ENCODE measurements at regions not wholly inside any gene's neighbourhood (a gene's known extent, or its start where the extent isn't known, plus 50 kb on each side); places are given as distances from the start of the nearest gene placed in this dataset.

GRCh38 chr1:57966340-57966739 is 542.5 kb upstream of the DAB1 start:
- Histone ChIP-seq H3K27me3 (ENCODE audit: control insufficient read depth in 4 of 4, insufficient read depth in 4 of 4, low read length in 3 of 4) (no peaks in the 10 kb centered on the region), H3K4me3 (ENCODE audit: low read depth in 1 of 3, low read length in 3 of 3) (no peak overlapping the region), H3K4me1 (ENCODE audit: control insufficient read depth in 4 of 4, insufficient read depth in 4 of 4, low read length in 3 of 4) (no peaks in the 10 kb centered on the region), H3K9me3 (ENCODE audit: control insufficient read depth in 4 of 4, low read length in 3 of 4) (no peaks in the 10 kb centered on the region), H3K27ac (ENCODE audit: low read depth in 1 of 2, low read length in 2 of 2) (no peak overlapping the region), H3K36me3 (ENCODE audit: control insufficient read depth in 4 of 4, insufficient read depth in 3 of 4, low read depth in 1 of 4, low read length in 3 of 4) (no peaks in the 10 kb centered on the region), H3K9ac (ENCODE audit: low read depth in 1 of 2, low read length in 2 of 2) (no peak overlapping the region)
- DNase-seq (ENCODE audit: low spot score), result no peak
- WGBS, result 68% methylated on average over 5 of the region's 5 CpGs
- TF ChIP-seq FOXA1 (IDR thresholded peaks at IDR 0.05), result no peak
- no peak for TF ChIP-seq ATF3 (IDR thresholded peaks at IDR 0.05)
- TF ChIP-seq RXRA (IDR thresholded peaks at IDR 0.05), result no peak
- no peak for TF ChIP-seq REST (IDR thresholded peaks at IDR 0.05)
- TF ChIP-seq YY1 (IDR thresholded peaks at IDR 0.05), result no peak
- TF ChIP-seq CTCF (IDR thresholded peaks at IDR 0.05; ENCODE audit: low read depth, low read length, missing input control), result no peak
- no peak for TF ChIP-seq FOXA2 (IDR thresholded peaks at IDR 0.05)
- TF ChIP-seq GABPA (IDR thresholded peaks at IDR 0.05 in 1 of 2, conservative IDR thresholded peaks at IDR 0.05 in 1 of 2), result no peak
- TF ChIP-seq NR2F2 (IDR thresholded peaks at IDR 0.05), result no peak
- no peak for TF ChIP-seq TAF1 (conservative IDR thresholded peaks at IDR 0.05)
- TF ChIP-seq, protein P1, sequence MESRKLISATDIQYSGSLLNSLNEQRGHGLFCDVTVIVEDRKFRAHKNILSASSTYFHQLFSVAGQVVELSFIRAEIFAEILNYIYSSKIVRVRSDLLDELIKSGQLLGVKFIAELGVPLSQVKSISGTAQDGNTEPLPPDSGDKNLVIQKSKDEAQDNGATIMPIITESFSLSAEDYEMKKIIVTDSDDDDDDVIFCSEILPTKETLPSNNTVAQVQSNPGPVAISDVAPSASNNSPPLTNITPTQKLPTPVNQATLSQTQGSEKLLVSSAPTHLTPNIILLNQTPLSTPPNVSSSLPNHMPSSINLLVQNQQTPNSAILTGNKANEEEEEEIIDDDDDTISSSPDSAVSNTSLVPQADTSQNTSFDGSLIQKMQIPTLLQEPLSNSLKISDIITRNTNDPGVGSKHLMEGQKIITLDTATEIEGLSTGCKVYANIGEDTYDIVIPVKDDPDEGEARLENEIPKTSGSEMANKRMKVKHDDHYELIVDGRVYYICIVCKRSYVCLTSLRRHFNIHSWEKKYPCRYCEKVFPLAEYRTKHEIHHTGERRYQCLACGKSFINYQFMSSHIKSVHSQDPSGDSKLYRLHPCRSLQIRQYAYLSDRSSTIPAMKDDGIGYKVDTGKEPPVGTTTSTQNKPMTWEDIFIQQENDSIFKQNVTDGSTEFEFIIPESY (IDR thresholded peaks at IDR 0.05), result no peak
- TF ChIP-seq SP1 (IDR thresholded peaks at IDR 0.05), result no peak
- TF ChIP-seq HNF4G (IDR thresholded peaks at IDR 0.05), result no peak
- TF ChIP-seq MAX (IDR thresholded peaks at IDR 0.05), result no peak
- TF ChIP-seq EGR1 (IDR thresholded peaks at IDR 0.05; ENCODE audit: low read depth in 2 of 2), result no peak
- TF ChIP-seq HNF4A (conservative IDR thresholded peaks at IDR 0.05), result no peak

DNA sequence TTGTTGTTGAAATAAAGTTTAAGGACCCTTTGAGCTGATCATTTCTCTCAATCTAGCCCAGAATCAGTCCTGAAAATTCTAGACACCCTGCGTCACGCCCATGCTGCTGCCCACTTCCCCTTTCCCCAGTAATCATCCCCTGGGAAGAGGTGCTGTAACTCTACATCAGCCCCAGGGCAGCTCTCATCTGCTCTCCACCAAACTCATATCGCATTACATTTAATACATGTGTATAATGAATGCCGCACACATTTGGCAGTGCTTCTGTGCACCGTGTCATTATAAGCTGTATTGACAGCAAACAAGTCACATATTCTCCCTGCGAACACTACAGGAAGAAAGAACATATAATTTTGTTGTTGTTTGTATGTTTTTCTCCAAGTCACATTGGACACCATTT is 539.7 kb upstream of the DAB1 start:
- Histone ChIP-seq H3K27ac (ENCODE audit: low read depth in 1 of 2, low read length in 2 of 2) (no peak overlapping the region), H3K27me3 (ENCODE audit: control insufficient read depth in 4 of 4, insufficient read depth in 4 of 4, low read length in 3 of 4) (no peaks in the 10 kb centered on the region), H3K4me3 (ENCODE audit: low read depth in 1 of 3, low read length in 3 of 3) (no peak overlapping the region), H3K4me1 (ENCODE audit: control insufficient read depth in 4 of 4, insufficient read depth in 4 of 4, low read length in 3 of 4) (no peaks in the 10 kb centered on the region), H3K36me3 (ENCODE audit: control insufficient read depth in 4 of 4, insufficient read depth in 3 of 4, low read depth in 1 of 4, low read length in 3 of 4) (no peaks in the 10 kb centered on the region), H3K9me3 (ENCODE audit: control insufficient read depth in 4 of 4, low read length in 3 of 4) (no peaks in the 10 kb centered on the region), H3K9ac (ENCODE audit: low read depth in 1 of 2, low read length in 2 of 2) (no peak overlapping the region)
- DNase-seq (ENCODE audit: low spot score), result no peak
- 85% methylated on average over 6 of the region's 6 CpGs for WGBS
- TF ChIP-seq RXRA (IDR thresholded peaks at IDR 0.05), result no peak
- TF ChIP-seq MAX (IDR thresholded peaks at IDR 0.05), result no peak
- no peak for TF ChIP-seq CTCF (IDR thresholded peaks at IDR 0.05; ENCODE audit: low read depth, low read length, missing input control)
- TF ChIP-seq FOXA2 (IDR thresholded peaks at IDR 0.05), result no peak
- TF ChIP-seq ATF3 (IDR thresholded peaks at IDR 0.05), result no peak
- TF ChIP-seq JUND (IDR thresholded peaks at IDR 0.05), result no peak
- no peak for TF ChIP-seq HNF4A (conservative IDR thresholded peaks at IDR 0.05)
- no peak for TF ChIP-seq EGR1 (IDR thresholded peaks at IDR 0.05; ENCODE audit: low read depth in 2 of 2)
- TF ChIP-seq, protein P1 (IDR thresholded peaks at IDR 0.05), result no peak
- TF ChIP-seq FOXA1 (IDR thresholded peaks at IDR 0.05), result no peak
- no peak for TF ChIP-seq TAF1 (conservative IDR thresholded peaks at IDR 0.05)
- no peak for TF ChIP-seq RAD21 (IDR thresholded peaks at IDR 0.05)
- TF ChIP-seq NR2F2 (IDR thresholded peaks at IDR 0.05), result no peak

Measured in liver (tissue), 8 donors.